HG02870 (cell line): ENCODE measurements at regions not wholly inside any gene's neighbourhood (a gene's known extent, or its start where the extent isn't known, plus 50 kb on each side); places are given as distances from the start of the nearest gene placed in this dataset.

Source experiments
- ATAC-seq: cut with Tn5 transposase; IDR thresholded peaks from one replicate; pipeline ENCODE4 v1.9.1; 2021; ENCODE audit warnings: mild to moderate bottlenecking, moderate library complexity; ENCODE audit not compliant: unreplicated experiment

GRCh38 chr17:69716556-69716955, 302.1 kb downstream of the MAP2K6 start:
- no peak for ATAC-seq

DNA sequence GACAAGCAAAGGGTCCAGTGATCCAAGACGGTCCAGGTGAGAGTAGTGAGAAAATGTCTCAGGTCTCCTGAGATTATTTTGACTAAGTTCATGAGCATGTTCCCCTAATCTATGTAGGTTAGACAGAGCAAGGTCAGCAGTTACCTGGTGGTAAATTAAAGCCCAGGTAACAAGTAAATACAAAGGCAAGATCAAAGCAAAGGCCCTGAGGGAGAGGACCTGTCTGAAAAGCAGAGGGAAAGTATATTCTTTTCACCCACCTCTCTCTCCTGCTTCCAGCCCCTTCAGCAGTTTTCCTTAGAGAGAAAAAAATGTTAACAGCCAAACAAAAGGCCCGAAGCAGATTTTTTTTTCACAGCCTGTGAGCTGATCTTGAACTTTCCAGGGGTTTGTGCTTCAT, 302.7 kb downstream of the MAP2K6 start:
- no peak for ATAC-seq

GRCh38 chr17:69717819-69718218, 303.3 kb downstream of the MAP2K6 start:
- ATAC-seq, result no peak

- no peak for ATAC-seq
Observed at GRCh38 chr17:69719474-69720048, 305.1 kb downstream of the MAP2K6 start.

DNA sequence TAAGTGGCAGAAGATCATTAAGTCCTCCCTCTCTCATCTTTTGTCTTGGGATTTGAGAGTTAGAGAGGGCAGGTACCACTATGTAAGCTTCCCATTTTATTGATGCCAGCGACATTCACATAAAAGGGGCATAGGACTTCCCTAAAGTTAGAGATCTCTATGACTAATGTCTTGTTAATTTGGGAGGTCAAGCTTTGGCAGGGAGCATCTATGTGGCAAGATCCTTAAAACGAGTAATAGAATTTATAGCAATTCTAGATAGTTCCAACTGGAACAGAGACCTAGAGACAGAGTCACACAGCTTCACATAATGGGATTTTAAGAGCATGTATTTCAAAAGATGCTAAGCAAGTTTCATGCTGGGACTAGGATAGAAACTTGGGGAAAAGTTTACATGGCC, 308.0 kb downstream of the MAP2K6 start:
- ATAC-seq, result no peak

DNA sequence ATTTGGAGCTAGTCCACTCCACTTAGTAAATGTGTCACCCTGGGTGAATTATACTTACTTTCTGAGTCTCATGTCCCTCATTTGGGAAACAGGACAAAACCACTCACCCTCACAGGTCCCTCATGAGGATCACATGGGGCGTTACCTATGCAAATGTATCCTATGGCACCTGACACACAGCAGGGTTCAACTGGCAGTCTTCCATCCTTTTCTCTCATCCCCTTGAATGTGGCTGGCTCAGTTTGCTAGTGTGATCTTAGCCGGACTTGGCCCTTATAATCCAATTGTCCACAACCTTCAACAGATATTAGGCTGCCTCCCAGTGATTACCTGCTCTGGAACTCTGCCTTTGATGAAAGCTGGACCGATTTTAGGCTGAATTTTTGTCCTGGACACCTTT, 308.8 kb downstream of the MAP2K6 start:
- ATAC-seq, result no peak

- no peak for ATAC-seq
Observed at GRCh38 chr17:69723741-69724140, 309.2 kb downstream of the MAP2K6 start.

DNA sequence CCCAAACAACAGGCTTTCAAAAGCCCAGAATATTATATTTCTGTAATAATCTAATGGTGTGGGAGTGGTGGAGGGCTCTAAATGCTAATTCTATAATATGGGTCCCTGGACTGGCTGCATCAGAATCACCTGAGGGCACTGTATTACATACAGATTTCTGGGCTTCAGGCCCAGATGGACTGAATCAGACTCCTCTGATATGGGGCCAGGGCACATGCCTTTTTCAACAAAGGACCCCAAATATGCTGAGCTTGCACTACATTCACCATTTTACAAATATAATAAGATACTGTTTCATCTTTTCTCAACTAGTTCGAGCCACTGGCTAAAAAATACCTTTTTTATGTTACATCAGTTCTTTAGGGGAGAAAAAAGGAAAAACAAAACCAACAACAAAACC, 309.7 kb downstream of the MAP2K6 start:
- no peak for ATAC-seq

DNA sequence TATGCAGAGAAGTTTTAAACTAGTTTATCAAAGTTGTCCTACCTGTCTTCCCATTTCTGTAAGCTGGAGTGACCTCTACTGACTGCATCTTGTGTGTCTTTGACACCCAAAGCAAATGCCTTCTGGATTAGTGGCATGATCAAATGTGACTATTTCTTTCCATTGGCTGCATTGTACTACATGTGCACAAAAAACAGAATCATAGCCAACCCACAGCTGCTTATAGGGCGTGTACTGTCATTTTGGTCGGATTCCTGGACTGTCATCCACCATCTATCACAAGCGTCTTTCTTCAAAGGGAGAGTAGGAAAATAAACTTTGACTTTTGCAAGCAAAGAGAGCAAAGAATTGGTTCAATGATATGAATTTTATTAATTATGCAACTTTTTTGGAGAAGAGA, 310.6 kb downstream of the MAP2K6 start:
- no peak for ATAC-seq

DNA sequence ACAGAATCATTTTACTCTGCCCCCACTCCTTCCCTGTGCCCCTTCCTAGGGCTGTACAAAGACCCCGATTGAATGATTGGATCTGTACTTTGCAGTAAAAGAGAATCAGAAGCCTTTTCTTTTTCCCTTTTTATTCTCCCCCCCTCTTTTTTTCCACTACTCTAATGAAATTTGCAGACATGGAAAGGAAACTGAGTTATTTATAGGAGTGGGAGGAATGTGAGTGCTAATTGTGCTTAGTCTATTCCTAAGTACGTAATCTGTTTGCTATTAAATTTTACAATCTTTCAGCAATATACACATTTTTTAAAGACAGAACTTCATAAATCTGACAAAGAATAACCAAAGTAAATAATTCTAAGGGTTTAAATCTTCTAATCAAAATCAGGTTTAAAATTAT, 314.3 kb downstream of the MAP2K6 start:
- ATAC-seq, result no peak

- no peak for ATAC-seq
Observed at GRCh38 chr17:69729944-69730343, 315.4 kb downstream of the MAP2K6 start.

DNA sequence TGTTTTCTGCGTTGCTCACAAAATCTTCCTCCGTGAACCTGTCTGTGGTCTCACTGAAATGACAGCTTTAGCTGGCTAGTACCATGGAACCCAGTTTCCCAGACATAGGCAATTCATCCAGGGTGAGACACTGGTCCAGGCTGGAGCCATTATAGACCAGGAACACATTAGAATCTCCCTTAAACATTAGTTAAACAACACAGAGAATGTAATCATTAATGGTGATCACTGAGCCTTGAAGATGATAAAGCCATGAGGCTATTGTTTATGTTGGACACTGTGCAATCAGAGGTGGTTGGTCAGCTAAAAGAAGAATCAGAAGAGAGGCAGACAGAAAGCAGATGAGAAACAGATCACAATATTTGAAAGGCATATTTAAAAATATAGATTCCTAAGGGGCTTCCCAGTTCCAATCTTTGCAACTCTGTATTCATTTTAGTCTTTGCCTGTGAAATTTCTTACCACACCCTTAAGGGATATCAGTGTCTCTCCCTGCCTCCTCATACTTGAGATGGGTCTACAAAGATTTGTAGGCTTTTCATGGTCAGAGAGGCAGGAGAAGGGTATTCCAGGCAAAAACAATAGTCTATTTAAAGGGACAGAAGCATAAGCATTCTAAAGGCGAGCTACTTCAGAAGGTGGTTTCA, 317.9 kb downstream of the MAP2K6 start:
- ATAC-seq, result no peak

GRCh38 chr17:69733171-69734012, 318.9 kb downstream of the MAP2K6 start:
- no peak for ATAC-seq

- no peak for ATAC-seq
Observed at GRCh38 chr17:69734656-69735055, 320.2 kb downstream of the MAP2K6 start.

DNA sequence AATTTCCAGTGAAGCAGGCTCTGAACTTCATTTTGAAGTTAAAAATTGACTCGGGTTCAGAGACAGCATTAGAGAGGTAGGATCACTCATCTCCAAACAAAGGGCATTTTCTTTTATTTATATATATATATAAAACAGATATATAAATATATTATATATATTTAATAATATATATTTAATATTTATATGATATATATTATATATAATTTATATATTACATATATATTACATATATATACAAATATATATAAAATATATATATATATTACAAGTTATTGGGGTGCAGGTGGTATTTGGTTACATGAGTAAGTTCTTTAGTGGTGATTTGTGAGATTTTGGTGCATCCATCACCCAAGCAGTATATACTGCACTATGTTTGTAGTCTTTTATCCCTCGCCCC, 320.8 kb downstream of the MAP2K6 start:
- no peak for ATAC-seq

- no peak for ATAC-seq
Observed at GRCh38 chr17:69743091-69743490, 328.6 kb downstream of the MAP2K6 start.

- no peak for ATAC-seq
Observed at GRCh38 chr17:69744512-69745070, 330.1 kb downstream of the MAP2K6 start.

GRCh38 chr17:69749911-69750310, 325.1 kb upstream of the KCNJ16 start:
- ATAC-seq, result no peak

- no peak for ATAC-seq
Observed at GRCh38 chr17:69757688-69758430, 317.2 kb upstream of the KCNJ16 start.

- no peak for ATAC-seq
Observed at GRCh38 chr17:69760562-69760961, 314.5 kb upstream of the KCNJ16 start.

DNA sequence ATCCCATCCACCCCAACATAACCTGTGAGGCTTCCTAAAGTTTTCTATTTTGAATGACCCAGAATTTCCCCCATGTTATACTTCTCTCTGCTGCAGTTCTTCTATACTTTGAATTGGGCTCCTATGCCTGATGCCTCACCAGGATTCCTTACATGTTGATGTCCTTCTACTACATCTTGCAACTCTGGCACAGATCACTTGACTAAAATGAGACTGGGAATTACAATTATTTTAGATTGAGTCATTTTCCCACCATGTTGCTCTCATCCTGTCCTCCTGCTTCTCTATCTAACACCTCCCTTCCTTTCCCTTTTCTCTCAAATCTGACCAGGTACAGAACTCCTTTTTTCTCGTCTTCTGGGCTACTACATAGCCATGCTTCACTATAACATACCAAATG, 314.0 kb upstream of the KCNJ16 start:
- ATAC-seq, result no peak
